Body of pancreas (tissue), 4 donors: ENCODE measurements at regions not wholly inside any gene's neighbourhood (a gene's known extent, or its start where the extent isn't known, plus 50 kb on each side); places are given as distances from the start of the nearest gene placed in this dataset.

ENCODE experiments used
- ATAC-seq: fragments of 150-250 bp; one replicate; pipeline ENCODE4 v1.9.1; 2016
- DNase-seq, 4 donors: peaks; one replicate each; pipeline ENCODE4 v3.0.0-alpha.2; 2019
- H3K27ac ChIP-seq, 4 donors: fragments of 200-600 bp; sonication (generic); 1 replicate in 3 of 4; 2 replicates in 1 of 4; pipeline versions ENCODE4 v1.5.1 to v1.6.1; 2016 to 2019; ENCODE audit warnings: mild to moderate bottlenecking in 1 of 4, mixed read lengths in 1 of 4, moderate library complexity in 1 of 4
- H3K27me3 ChIP-seq, 2 donors: fragments of 200-600 bp; sonication (generic); one replicate each; pipeline ENCODE4 v1.6.0; 2016; ENCODE audit warnings: mild to moderate bottlenecking in 1 of 2
- H3K36me3 ChIP-seq, 2 donors: fragments of 200-600 bp; sonication (generic); replicated peaks in 1 of 2; 2 replicates each; pipeline ENCODE4 v1.5.1; 2016; ENCODE audit warnings: low read depth in 2 of 2; ENCODE audit not compliant: insufficient read depth in 1 of 2
- H3K4me1 ChIP-seq: fragments of 200-600 bp; sonication (generic); one replicate; pipeline ENCODE4 v1.6.0; 2016
- H3K4me3 ChIP-seq, 2 donors: fragments of 200-600 bp; sonication (generic); 1 replicate in 1 of 2; 2 replicates in 1 of 2; pipeline ENCODE4 v1.5.1; 2016 to 2019
- H3K9me3 ChIP-seq, 3 donors: fragments of 200-600 bp; sonication (generic); 1 replicate in 2 of 3; 2 replicates in 1 of 3; pipeline ENCODE4 v1.5.1; 2016
- CTCF ChIP-seq, 7 experiments: fragments of 450-650 bp in 4 of 7; fragments of 200-600 bp in 3 of 7; sonication (generic) in 3 of 7; IDR thresholded peaks; one replicate each; pipeline ENCODE4 v1.5.1; 2016 to 2019; ENCODE audit warnings: antibody characterized with exemption in 7 of 7
- POLR2A ChIP-seq, 3 donors: fragments of 450-650 bp; IDR thresholded peaks; one replicate each; pipeline ENCODE4 v1.6.1; 2016; ENCODE audit warnings: antibody characterized with exemption in 3 of 3, mild to moderate bottlenecking in 2 of 3
- WGBS, 2 donors: methylation state at CpG; one replicate each; pipeline ENCODE4 v1.1.5; 2017; 5-methylcytosine and 5-hydroxymethylcytosine counted together
- intact Hi-C: fragments of 100-400 bp; cut with DNase I; formaldehyde crosslinking; loops from one replicate; pipeline ENCODE4 v1.15.1; 2023

- no peaks in the 10 kb centered on the region for H3K36me3 ChIP-seq
- no peaks in the 10 kb centered on the region for H3K4me1 ChIP-seq
- H3K27ac ChIP-seq, result no peak overlapping the region
- DNase-seq (no peak), ATAC-seq (no peak)
- WGBS, 2 donors, result 90 to 94% methylated on average over 3 of the region's 3 CpGs
- H3K4me3 ChIP-seq, result no peak overlapping the region
- no peaks in the 10 kb centered on the region for H3K9me3 ChIP-seq
- TF ChIP-seq POLR2A (IDR thresholded peaks at IDR 0.05) (no peak), CTCF (IDR thresholded peaks at IDR 0.05) (no peak)
- intact Hi-C loops, result no loop called here
- H3K27me3 ChIP-seq, result no peaks in the 10 kb centered on the region
These were observed 113.9 kb downstream of the ADSS2 start for GRCh38 chr1:244337839-244338238.

GRCh38 chr1:244339073-244339692 is 112.5 kb downstream of the ADSS2 start:
- ATAC-seq (no peak), DNase-seq (no peak)
- Histone ChIP-seq H3K27me3 (no peaks in the 10 kb centered on the region), H3K9me3 (no peaks in the 10 kb centered on the region), H3K4me3 (no peak overlapping the region), H3K27ac (no peak overlapping the region), H3K4me1 (no peaks in the 10 kb centered on the region), H3K36me3 (no peaks in the 10 kb centered on the region)
- TF ChIP-seq POLR2A (IDR thresholded peaks at IDR 0.05), result no peak
- no peak for TF ChIP-seq CTCF (IDR thresholded peaks at IDR 0.05)
- intact Hi-C loops, result no loop called here
- WGBS, 2 donors, result 83 to 86% methylated on average over 7 to 11 of the region's 11 CpGs

GRCh38 chr1:244339776-244340175 is 111.9 kb downstream of the ADSS2 start:
- TF ChIP-seq CTCF (IDR thresholded peaks at IDR 0.05) (no peak), POLR2A (IDR thresholded peaks at IDR 0.05) (no peak)
- H3K4me3 ChIP-seq, result no peak overlapping the region
- intact Hi-C loops, result no loop called here
- WGBS, 2 donors, result 84 to 86% methylated on average over 7 of the region's 7 CpGs
- no peaks in the 10 kb centered on the region for H3K36me3 ChIP-seq
- no peak overlapping the region for H3K27ac ChIP-seq
- no peaks in the 10 kb centered on the region for H3K9me3 ChIP-seq
- no peak for ATAC-seq
- no peak for DNase-seq
- H3K4me1 ChIP-seq, result no peaks in the 10 kb centered on the region
- no peaks in the 10 kb centered on the region for H3K27me3 ChIP-seq

- intact Hi-C loops, result no loop called here
- no peak for TF ChIP-seq POLR2A (IDR thresholded peaks at IDR 0.05)
- no peak for TF ChIP-seq CTCF (IDR thresholded peaks at IDR 0.05)
- Histone ChIP-seq H3K9me3 (no peaks in the 10 kb centered on the region), H3K27me3 (no peaks in the 10 kb centered on the region), H3K36me3 (no peaks in the 10 kb centered on the region), H3K27ac (no peak overlapping the region), H3K4me1 (no peaks in the 10 kb centered on the region), H3K4me3 (no peak overlapping the region)
- ATAC-seq (no peak), DNase-seq (no peak)
- WGBS, 2 donors, result 79 to 81% methylated on average over 11 to 14 of the region's 14 CpGs
These were observed 111.3 kb downstream of the ADSS2 start for GRCh38 chr1:244340396-244340795.
